GM12878 (cell line): ENCODE measurements at regions not wholly inside any gene's neighbourhood (a gene's known extent, or its start where the extent isn't known, plus 50 kb on each side); places are given as distances from the start of the nearest gene placed in this dataset.

Experiments
- ATAC-seq: fragments of 200-7000 bp; cut with Tn5 transposase; 3 replicates; pipeline ENCODE4 v1.9.1; 2020; ENCODE audit warnings: mild to moderate bottlenecking, moderate library complexity
- BruUV-seq: library from RNA; stranded (reverse); fragments of 400-500 nt; replicated peaks from 2 replicates; lab custom pipeline; 2021; lab: Mats Ljungman, UMichigan
- CTCF ChIA-PET: fragments of 300-600 bp; sonication (Branson Sonifier 250); formaldehyde crosslinking; extraction: SDS; loops from one replicate; lab custom pipeline; 2021; ENCODE audit warnings: inconsistent platforms; lab: Yijun Ruan, JAX
- POLR2A ChIA-PET: fragments of 350-600 bp; formaldehyde crosslinking; extraction: SDS; loops from one replicate; lab custom pipeline; 2021; ENCODE audit warnings: inconsistent platforms; lab: Charles Lee
- RAD21 ChIA-PET: fragments of 300-600 bp; sonication (Branson Sonifier 250); formaldehyde crosslinking; loops from one replicate; lab custom pipeline; 2023; ENCODE audit warnings: antibody characterized with exemption; ENCODE audit not compliant: unreplicated experiment; lab: Charles Lee
- SMC1A ChIA-PET: fragments of 300-600 bp; sonication (Branson Sonifier 250); formaldehyde crosslinking; loops from one replicate; lab custom pipeline; 2023; ENCODE audit not compliant: unreplicated experiment, uncharacterized antibody; lab: Charles Lee
- DNase-seq: peaks from one replicate; pipeline ENCODE4 v3.0.0-alpha.2; 2011; ENCODE audit warnings: low read depth, low spot score
- FAIRE-seq: peaks from 3 replicates; lab custom pipeline; 2011; peaks lifted over from hg19 to GRCh38; lab: Jason Lieb, UNC
- H2AFZ ChIP-seq: 2 replicates; pipeline ENCODE4 v1.6.0; 2011; ENCODE audit warnings: low read depth, low read length, control low read depth; ENCODE audit not compliant: control insufficient read depth
- H3K27ac ChIP-seq: 2 replicates; pipeline ENCODE4 v1.5.1; 2011; ENCODE audit warnings: control low read depth; ENCODE audit not compliant: control insufficient read depth, insufficient read depth
- H3K27me3 ChIP-seq, 2 experiments: replicated peaks in 1 of 2; 2 replicates each; pipeline versions ENCODE4 v1.6.0 to v1.6.1; 2011; ENCODE audit warnings: low read length in 1 of 2; ENCODE audit not compliant: control insufficient read depth in 2 of 2, insufficient read depth in 2 of 2
- H3K36me3 ChIP-seq, 2 experiments: 2 replicates each; pipeline ENCODE4 v1.5.1; 2011; ENCODE audit warnings: low read length in 1 of 2; ENCODE audit not compliant: control insufficient read depth in 2 of 2, insufficient read depth in 2 of 2
- H3K4me1 ChIP-seq: 2 replicates; pipeline ENCODE4 v1.6.1; 2011; ENCODE audit warnings: mild to moderate bottlenecking, low read length, moderate library complexity, mixed read lengths; ENCODE audit not compliant: control insufficient read depth, insufficient read depth
- H3K4me2 ChIP-seq: 2 replicates; pipeline ENCODE4 v1.6.0; 2011; ENCODE audit warnings: control low read depth; ENCODE audit not compliant: control insufficient read depth, insufficient read depth
- H3K4me3 ChIP-seq: fragments of 200-600 bp; sonication (generic); 2 replicates; pipeline ENCODE4 v1.5.1; 2016
- H3K79me2 ChIP-seq: 2 replicates; pipeline ENCODE4 v1.6.0; 2011; ENCODE audit warnings: low read length; ENCODE audit not compliant: control insufficient read depth, insufficient read depth
- H3K9ac ChIP-seq: 2 replicates; pipeline ENCODE4 v1.8.0; 2011; ENCODE audit warnings: low read length, control low read depth, mixed read lengths; ENCODE audit not compliant: control insufficient read depth, insufficient read depth
- H3K9me3 ChIP-seq: replicated peaks from 3 replicates; pipeline ENCODE4 v1.5.1; 2011; ENCODE audit warnings: mild to moderate bottlenecking, low read length; ENCODE audit not compliant: control insufficient read depth, insufficient read depth
- H4K20me1 ChIP-seq: 2 replicates; pipeline ENCODE4 v1.6.0; 2011; ENCODE audit not compliant: control insufficient read depth, insufficient read depth
- ASH2L ChIP-seq: fragments of 300-600, 200-600 bp; sonication (generic); IDR thresholded peaks from 2 replicates; pipeline ENCODE4 v1.6.1; 2017; ENCODE audit warnings: low read depth, mild to moderate bottlenecking, borderline replicate concordance
- ATF2 ChIP-seq: IDR thresholded peaks from 2 replicates; pipeline ENCODE4 v1.6.1; 2012; ENCODE audit warnings: low read length, inconsistent platforms
- CHD1 ChIP-seq: IDR thresholded peaks from 2 replicates; pipeline ENCODE4 v1.6.1; 2012; ENCODE audit warnings: low read depth, low read length, improper control_type of control experiment
- FOXK2 ChIP-seq: fragments of 450-650 bp; IDR thresholded peaks from 2 replicates; pipeline ENCODE4 v1.6.1; 2017; ENCODE audit warnings: mild to moderate bottlenecking, moderate library complexity
- HDGF ChIP-seq: fragments of 450-650 bp; IDR thresholded peaks from 2 replicates; pipeline ENCODE4 v1.6.1; 2016; ENCODE audit warnings: antibody characterized with exemption
- JUND ChIP-seq: IDR thresholded peaks from 2 replicates; pipeline ENCODE4 v1.6.1; 2012; ENCODE audit warnings: low read depth, mild to moderate bottlenecking, low read length, improper control_type of control experiment, moderate library complexity
- KLF5 ChIP-seq: fragments of 450-650 bp; IDR thresholded peaks from 2 replicates; pipeline ENCODE4 v1.6.1; 2014; ENCODE audit warnings: mild to moderate bottlenecking; ENCODE audit not compliant: partially characterized antibody
- NKRF ChIP-seq: fragments of 450-650 bp; conservative IDR thresholded peaks from 2 replicates; pipeline ENCODE4 v1.6.1; 2017; ENCODE audit warnings: mild to moderate bottlenecking, moderate library complexity
- SMAD1 ChIP-seq: fragments of 450-650 bp; IDR thresholded peaks from 2 replicates; pipeline ENCODE4 v1.6.1; 2018; ENCODE audit warnings: mild to moderate bottlenecking, low read depth; ENCODE audit not compliant: partially characterized antibody
- SREBF1 ChIP-seq: IDR thresholded peaks from 2 replicates; pipeline ENCODE4 v1.6.1; 2012; ENCODE audit warnings: mild to moderate bottlenecking, low read length
- TCF12 ChIP-seq: IDR thresholded peaks from 2 replicates; pipeline ENCODE4 v1.6.1; 2011; ENCODE audit warnings: low read depth, mild to moderate bottlenecking, low read length
- WRNIP1 ChIP-seq: IDR thresholded peaks from 2 replicates; pipeline ENCODE4 v1.6.1; 2011; ENCODE audit warnings: low read depth, low read length, improper control_type of control experiment, borderline replicate concordance
- YY1 ChIP-seq: IDR thresholded peaks from 2 replicates; pipeline ENCODE4 v1.6.1; 2011; ENCODE audit warnings: low read depth, mild to moderate bottlenecking, low read length
- WGBS: methylation state at CpG from one replicate; pipeline ENCODE4 v1.1.6; 2016; ENCODE audit warnings: low lambda C conversion rate; ENCODE audit not compliant: insufficient replicate concordance, insufficient coverage; ENCODE audit errors: missing lambda C conversion rate; 5-methylcytosine and 5-hydroxymethylcytosine counted together
- in situ Hi-C: fragments of 300-500 bp; cut with MboI; formaldehyde crosslinking; loops from 9 replicates; pipeline ENCODE4 v1.14.3; 2018; ENCODE audit warnings: mixed read lengths
- intact Hi-C: fragments of 100-400 bp; cut with micrococcal nuclease; formaldehyde crosslinking; loops from one replicate; pipeline ENCODE4 v1.14.2; 2022; ENCODE audit not compliant: unreplicated experiment

GRCh38 chr7:15801041-15801440, 114.6 kb upstream of the MEOX2 start:
- H3K4me2 ChIP-seq = no peak overlapping the region
- H4K20me1 ChIP-seq = no peaks in the 10 kb centered on the region
- no peak overlapping the region for H2AFZ ChIP-seq
- ATAC-seq (no peak), FAIRE-seq (no peak), DNase-seq (no peak)
- no peak for TF ChIP-seq JUND
- H3K9ac ChIP-seq = no peak overlapping the region
- CTCF ChIA-PET = no interaction called here
- H3K36me3 ChIP-seq = no peaks in the 10 kb centered on the region
- no TSS peak for BruUV-seq
- in situ Hi-C loops = no loop called here
- no peak overlapping the region for H3K4me3 ChIP-seq
- no peaks in the 10 kb centered on the region for H3K9me3 ChIP-seq
- H3K4me1 ChIP-seq = no peaks in the 10 kb centered on the region
- SMC1A ChIA-PET = no interaction called here
- no peak overlapping the region for H3K27ac ChIP-seq
- RAD21 ChIA-PET = no interaction called here
- intact Hi-C loops = no loop called here
- H3K79me2 ChIP-seq = no peaks in the 10 kb centered on the region
- POLR2A ChIA-PET = no interaction called here
- no peaks in the 10 kb centered on the region for H3K27me3 ChIP-seq

GRCh38 chr7:15798081-15798480, 111.6 kb upstream of the MEOX2 start:
- intact Hi-C loops = no loop called here
- RAD21 ChIA-PET = no interaction called here
- SMC1A ChIA-PET = interaction anchor here (0.7 to 0.8 kb wide), 3 partner anchors 11 to 153 kb away, joined by 3 read pairs; no protein-coding TSS in a partner anchor
- Histone ChIP-seq H4K20me1 (no peaks in the 10 kb centered on the region), H3K9me3 (no peaks in the 10 kb centered on the region), H3K4me3 (no peak overlapping the region), H3K27me3 (no peaks in the 10 kb centered on the region), H3K36me3 (no peaks in the 10 kb centered on the region), H3K9ac (no peak overlapping the region), H3K4me2 (no peak overlapping the region), H3K27ac (no peak overlapping the region), H3K4me1 (no peaks in the 10 kb centered on the region), H3K79me2 (no peaks in the 10 kb centered on the region), H2AFZ (no peak overlapping the region)
- in situ Hi-C loops = no loop called here
- ATAC-seq = no peak
- POLR2A ChIA-PET = no interaction called here
- no peak for DNase-seq
- no peak for FAIRE-seq
- 0% methylated on average over 1 of the region's 1 CpG for WGBS
- CTCF ChIA-PET = interaction anchor here (0.8 kb wide), 1 partner anchor 9 kb away, joined by 4 read pairs; no protein-coding TSS in a partner anchor
- BruUV-seq = no TSS peak
- no peak for TF ChIP-seq HDGF
- TF ChIP-seq TCF12 = no peak
- TF ChIP-seq ASH2L = no peak
- TF ChIP-seq YY1 = no peak
- TF ChIP-seq WRNIP1 = no peak
- TF ChIP-seq ATF2 = no peak
- TF ChIP-seq KLF5 = no peak
- TF ChIP-seq SMAD1 = no peak
- no peak for TF ChIP-seq CHD1
- TF ChIP-seq SREBF1 = no peak
- TF ChIP-seq NKRF = no peak
- TF ChIP-seq FOXK2 = no peak
